ENCODE measurements at regions not wholly inside any gene's neighbourhood (a gene's known extent, or its start where the extent isn't known, plus 50 kb on each side); places are given as distances from the start of the nearest gene placed in this dataset.
"Not testable (repeated sequence)": the region's sequence is repeated elsewhere in the genome, so short reads cannot be mapped to it uniquely, and the experiment has no call there.

- DNase-seq: no peak
Observed at GRCh38 chr15:38614621-38615020, 50.0 kb upstream of the RASGRP1 start.

GRCh38 chr15:38617831-38618230, 53.2 kb upstream of the RASGRP1 start:
- no peak for DNase-seq

- DNase-seq: no peak
Observed at GRCh38 chr15:38618242-38618955, 53.8 kb upstream of the RASGRP1 start.

GRCh38 chr15:38620098-38620497, 55.5 kb upstream of the RASGRP1 start:
- no peak for DNase-seq

- no peak for DNase-seq
Observed at GRCh38 chr15:38620851-38621594, 56.4 kb upstream of the RASGRP1 start.

- no peak for DNase-seq
Observed at GRCh38 chr15:38622304-38622703, 57.7 kb upstream of the RASGRP1 start.

- DNase-seq: no peak
Observed at GRCh38 chr15:38622908-38623307, 58.3 kb upstream of the RASGRP1 start.

GRCh38 chr15:38623744-38624143, 59.1 kb upstream of the RASGRP1 start:
- no peak for DNase-seq

GRCh38 chr15:38624244-38625205, 59.9 kb upstream of the RASGRP1 start:
- no peak for DNase-seq

GRCh38 chr15:38625886-38626285, 61.3 kb upstream of the RASGRP1 start:
- no peak for DNase-seq

GRCh38 chr15:38626443-38627050, 61.9 kb upstream of the RASGRP1 start:
- no peak for DNase-seq

GRCh38 chr15:38627689-38628277, 63.2 kb upstream of the RASGRP1 start:
- DNase-seq: no peak

- DNase-seq: no peak
Observed at GRCh38 chr15:38631119-38632075, 66.8 kb upstream of the RASGRP1 start.

GRCh38 chr15:38635170-38635569, 70.6 kb upstream of the RASGRP1 start:
- no peak for DNase-seq

GRCh38 chr15:38636597-38636996, 72.0 kb upstream of the RASGRP1 start:
- no peak for DNase-seq

GRCh38 chr15:38638126-38638525, 73.5 kb upstream of the RASGRP1 start:
- DNase-seq: no peak

- no peak for DNase-seq
Observed at GRCh38 chr15:38638811-38639210, 74.2 kb upstream of the RASGRP1 start.

GRCh38 chr15:38642689-38643270, 78.2 kb upstream of the RASGRP1 start:
- DNase-seq: no peak

GRCh38 chr15:38644353-38644752, 79.7 kb upstream of the RASGRP1 start:
- DNase-seq: not testable (repeated sequence)

- no peak for DNase-seq
Observed at GRCh38 chr15:38646716-38647115, 82.1 kb upstream of the RASGRP1 start.

- no peak for DNase-seq
Observed at GRCh38 chr15:38647683-38648082, 83.1 kb upstream of the RASGRP1 start.

Data from NCI-H1417 treated with DMSO at 0.1 percent for 48 hours (cell line).